Keratinocyte (primary cell): ENCODE measurements at regions not wholly inside any gene's neighbourhood (a gene's known extent, or its start where the extent isn't known, plus 50 kb on each side); places are given as distances from the start of the nearest gene placed in this dataset.

Experiments used
- DNase-seq: peaks from one replicate; pipeline ENCODE4 v3.0.0-alpha.2; 2011; ENCODE audit warnings: low read depth, missing footprints, low spot score
- FAIRE-seq: peaks from 2 replicates; lab custom pipeline; 2011; peaks lifted over from hg19 to GRCh38; lab: Jason Lieb, UNC
- H2AFZ ChIP-seq: 2 replicates; pipeline ENCODE4 v1.6.0; 2012; ENCODE audit warnings: low read length, control low read depth, inconsistent platforms; ENCODE audit not compliant: control insufficient read depth
- H3K27ac ChIP-seq: 2 replicates; pipeline ENCODE4 v1.5.1; 2011; ENCODE audit warnings: low read length; ENCODE audit not compliant: control insufficient read depth, insufficient read depth
- H3K27me3 ChIP-seq: 3 replicates; pipeline ENCODE4 v1.6.0; 2011; ENCODE audit warnings: low read length; ENCODE audit not compliant: control insufficient read depth, insufficient read depth; ENCODE audit errors: extremely low read depth
- H3K36me3 ChIP-seq, 2 experiments: 2 replicates in 1 of 2; 3 replicates in 1 of 2; pipeline ENCODE4 v1.5.1; 2011; ENCODE audit warnings: low read length in 2 of 2, mild to moderate bottlenecking in 1 of 2; ENCODE audit not compliant: control insufficient read depth in 2 of 2, insufficient read depth in 2 of 2; ENCODE audit errors: extremely low read depth in 1 of 2
- H3K4me1 ChIP-seq: 3 replicates; pipeline ENCODE4 v1.5.1; 2011; ENCODE audit warnings: low read length; ENCODE audit not compliant: control insufficient read depth, insufficient read depth; ENCODE audit errors: extremely low read depth
- H3K4me2 ChIP-seq: 3 replicates; pipeline ENCODE4 v1.6.0; 2011; ENCODE audit warnings: low read depth, low read length; ENCODE audit not compliant: control insufficient read depth, insufficient read depth; ENCODE audit errors: extremely low read depth
- H3K4me3 ChIP-seq, 3 experiments: fragments of 200-600 bp in 1 of 3; sonication (generic) in 1 of 3; 2 replicates in 2 of 3; 3 replicates in 1 of 3; pipeline ENCODE4 v1.5.1; 2011 to 2016; ENCODE audit warnings: low read length in 3 of 3, mild to moderate bottlenecking in 3 of 3, control low read depth in 2 of 3, inconsistent platforms in 1 of 3, low read depth in 1 of 3, mixed read lengths in 1 of 3, mixed run types in 1 of 3, moderate library complexity in 1 of 3; ENCODE audit not compliant: control insufficient read depth in 2 of 3, insufficient read depth in 2 of 3; ENCODE audit errors: extremely low read depth in 1 of 3
- H3K79me2 ChIP-seq: 2 replicates; pipeline ENCODE4 v1.6.0; 2012; ENCODE audit warnings: low read length; ENCODE audit not compliant: control insufficient read depth, insufficient read depth
- H3K9ac ChIP-seq: 3 replicates; pipeline ENCODE4 v1.6.0; 2011; ENCODE audit warnings: low read length; ENCODE audit not compliant: control insufficient read depth, insufficient read depth; ENCODE audit errors: extremely low read depth
- H3K9me1 ChIP-seq: 3 replicates; pipeline ENCODE4 v1.6.0; 2011; ENCODE audit warnings: low read length; ENCODE audit not compliant: control insufficient read depth, insufficient read depth; ENCODE audit errors: extremely low read depth
- H3K9me3 ChIP-seq: 2 replicates; pipeline ENCODE4 v1.5.1; 2012; ENCODE audit warnings: low read depth, low read length; ENCODE audit not compliant: control insufficient read depth
- H4K20me1 ChIP-seq: 3 replicates; pipeline ENCODE4 v1.6.0; 2011; ENCODE audit warnings: low read length; ENCODE audit not compliant: control insufficient read depth, insufficient read depth; ENCODE audit errors: extremely low read depth
- EZH2 ChIP-seq: IDR thresholded peaks from one replicate; pipeline ENCODE4 v1.6.1; 2012; ENCODE audit warnings: inconsistent platforms, mild to moderate bottlenecking, low read length, moderate library complexity
- dilution Hi-C: fragments of 300-500 bp; cut with MboI; formaldehyde crosslinking; loops from one replicate; pipeline ENCODE4 v1.7.0; 2020; ENCODE audit warnings: low sequenced_read_pairs; ENCODE audit not compliant: extremely low pct_ligation_motif_present
- TF ChIP-seq, protein P1 (sequence below), 3 experiments: IDR thresholded peaks in 1 of 3; conservative IDR thresholded peaks in 1 of 3; optimal IDR thresholded peaks in 1 of 3; 2 replicates in 2 of 3; 3 replicates in 1 of 3; pipeline versions ENCODE3 to v1.5.1; 2011; ENCODE audit warnings: low read length in 3 of 3, mild to moderate bottlenecking in 3 of 3, moderate library complexity in 2 of 3, control low read depth in 1 of 3, inconsistent platforms in 1 of 3; ENCODE audit not compliant: insufficient read depth in 2 of 3; ENCODE audit errors: extremely low read depth in 1 of 3

GRCh38 chr2:16330571-16330970 lies 335.1 kb downstream of the CYRIA start:
- no peaks in the 10 kb centered on the region for H3K9me1 ChIP-seq
- no peaks in the 10 kb centered on the region for H4K20me1 ChIP-seq
- H3K27me3 ChIP-seq, result no peaks in the 10 kb centered on the region
- FAIRE-seq, result no peak
- H3K79me2 ChIP-seq, result no peaks in the 10 kb centered on the region
- dilution Hi-C loops, result no loop called here
- H2AFZ ChIP-seq, result no peak overlapping the region
- no peaks in the 10 kb centered on the region for H3K36me3 ChIP-seq
- DNase-seq, result no peak
- H3K27ac ChIP-seq, result no peak overlapping the region
- no peak overlapping the region for H3K9ac ChIP-seq
- no peak overlapping the region for H3K4me2 ChIP-seq
- TF ChIP-seq, protein P1, sequence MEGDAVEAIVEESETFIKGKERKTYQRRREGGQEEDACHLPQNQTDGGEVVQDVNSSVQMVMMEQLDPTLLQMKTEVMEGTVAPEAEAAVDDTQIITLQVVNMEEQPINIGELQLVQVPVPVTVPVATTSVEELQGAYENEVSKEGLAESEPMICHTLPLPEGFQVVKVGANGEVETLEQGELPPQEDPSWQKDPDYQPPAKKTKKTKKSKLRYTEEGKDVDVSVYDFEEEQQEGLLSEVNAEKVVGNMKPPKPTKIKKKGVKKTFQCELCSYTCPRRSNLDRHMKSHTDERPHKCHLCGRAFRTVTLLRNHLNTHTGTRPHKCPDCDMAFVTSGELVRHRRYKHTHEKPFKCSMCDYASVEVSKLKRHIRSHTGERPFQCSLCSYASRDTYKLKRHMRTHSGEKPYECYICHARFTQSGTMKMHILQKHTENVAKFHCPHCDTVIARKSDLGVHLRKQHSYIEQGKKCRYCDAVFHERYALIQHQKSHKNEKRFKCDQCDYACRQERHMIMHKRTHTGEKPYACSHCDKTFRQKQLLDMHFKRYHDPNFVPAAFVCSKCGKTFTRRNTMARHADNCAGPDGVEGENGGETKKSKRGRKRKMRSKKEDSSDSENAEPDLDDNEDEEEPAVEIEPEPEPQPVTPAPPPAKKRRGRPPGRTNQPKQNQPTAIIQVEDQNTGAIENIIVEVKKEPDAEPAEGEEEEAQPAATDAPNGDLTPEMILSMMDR (optimal IDR thresholded peaks at IDR 0.05 in 1 of 3, IDR thresholded peaks at IDR 0.05 in 1 of 3, conservative IDR thresholded peaks at IDR 0.05 in 1 of 3; ENCODE audit: extremely low read depth in 1 of 3, insufficient read depth in 2 of 3, low read length in 3 of 3), result no peak
- no peak for TF ChIP-seq EZH2
- H3K4me1 ChIP-seq, result no peaks in the 10 kb centered on the region
- H3K4me3 ChIP-seq, result no peak overlapping the region
- no peaks in the 10 kb centered on the region for H3K9me3 ChIP-seq

GRCh38 chr2:16330012-16330411 lies 335.6 kb downstream of the CYRIA start:
- TF ChIP-seq, protein P1 (optimal IDR thresholded peaks at IDR 0.05 in 1 of 3, IDR thresholded peaks at IDR 0.05 in 1 of 3, conservative IDR thresholded peaks at IDR 0.05 in 1 of 3; ENCODE audit: extremely low read depth in 1 of 3, insufficient read depth in 2 of 3, low read length in 3 of 3), result no peak
- no peak for TF ChIP-seq EZH2
- Histone ChIP-seq H3K4me2 (no peak overlapping the region), H4K20me1 (no peaks in the 10 kb centered on the region), H3K9ac (no peak overlapping the region), H2AFZ (no peak overlapping the region), H3K9me3 (no peaks in the 10 kb centered on the region), H3K27ac (no peak overlapping the region), H3K79me2 (no peaks in the 10 kb centered on the region), H3K36me3 (no peaks in the 10 kb centered on the region), H3K27me3 (no peaks in the 10 kb centered on the region), H3K4me1 (no peaks in the 10 kb centered on the region), H3K4me3 (no peak overlapping the region), H3K9me1 (no peaks in the 10 kb centered on the region)
- DNase-seq, result no peak
- no peak for FAIRE-seq
- dilution Hi-C loops, result no loop called here
